ENCODE measurements at regions not wholly inside any gene's neighbourhood (a gene's known extent, or its start where the extent isn't known, plus 50 kb on each side); places are given as distances from the start of the nearest gene placed in this dataset.

DNA sequence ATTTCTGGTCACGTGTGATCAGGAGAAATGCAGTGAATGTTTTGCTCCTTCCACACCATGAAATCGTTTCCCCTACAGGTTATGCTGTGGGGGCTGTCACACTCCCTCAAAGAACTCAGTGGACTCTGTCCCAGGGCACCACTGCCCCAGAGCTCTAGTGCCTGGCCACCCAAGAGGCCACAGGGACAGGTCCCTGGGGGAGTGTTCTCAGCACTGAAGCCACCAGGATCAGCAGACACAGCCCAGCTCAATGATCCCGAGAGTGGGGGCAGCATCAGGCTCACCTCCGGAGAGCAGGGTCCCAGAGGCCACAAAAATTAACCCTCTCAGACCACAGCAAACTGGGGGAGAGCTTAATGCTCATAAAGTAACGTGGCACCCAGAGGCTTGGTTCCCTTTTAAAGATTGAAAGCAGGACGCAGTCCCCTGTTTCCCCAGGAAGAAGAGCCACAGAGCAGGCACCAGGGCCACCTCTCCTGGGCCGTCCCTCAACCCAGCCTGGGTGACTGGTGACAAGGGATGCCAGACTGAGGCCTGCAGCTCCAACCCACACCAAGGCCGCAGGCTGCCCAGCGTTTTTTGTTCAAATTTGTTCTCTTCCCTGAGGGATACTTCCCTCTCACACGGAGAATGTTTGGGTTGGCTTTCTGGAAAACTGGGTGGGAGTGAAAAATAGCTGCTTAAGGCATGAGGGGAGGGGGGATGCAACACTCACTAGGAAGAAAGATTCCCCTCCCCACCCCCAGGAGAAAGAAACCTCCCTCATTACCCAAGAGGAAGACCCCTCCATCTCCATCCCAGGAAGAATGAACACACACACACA, 123.3 kb upstream of the IGF1R start:
- peaks cover 0 to 19% (median 12%) of the 10 kb centered on the region in 4 donors for H3K4me1 ChIP-seq
- no peaks in the 10 kb centered on the region for H3K36me3 ChIP-seq
- intact Hi-C loops (cut with DNase I; ENCODE audit: low total_unique reads) = loop anchor here (5.0 kb wide), 1 partner anchor 547 kb away; no protein-coding TSS in a partner anchor
- peaks cover 0 to 3% of the 10 kb centered on the region in 2 donors for H3K27me3 ChIP-seq
- H3K9me3 ChIP-seq = no peaks in the 10 kb centered on the region
- no peak overlapping the region for H3K4me3 ChIP-seq
- H3K27ac ChIP-seq = peak overlapping the region; percentile 67 to 69
- no peak for DNase-seq
- TF ChIP-seq, protein P1, sequence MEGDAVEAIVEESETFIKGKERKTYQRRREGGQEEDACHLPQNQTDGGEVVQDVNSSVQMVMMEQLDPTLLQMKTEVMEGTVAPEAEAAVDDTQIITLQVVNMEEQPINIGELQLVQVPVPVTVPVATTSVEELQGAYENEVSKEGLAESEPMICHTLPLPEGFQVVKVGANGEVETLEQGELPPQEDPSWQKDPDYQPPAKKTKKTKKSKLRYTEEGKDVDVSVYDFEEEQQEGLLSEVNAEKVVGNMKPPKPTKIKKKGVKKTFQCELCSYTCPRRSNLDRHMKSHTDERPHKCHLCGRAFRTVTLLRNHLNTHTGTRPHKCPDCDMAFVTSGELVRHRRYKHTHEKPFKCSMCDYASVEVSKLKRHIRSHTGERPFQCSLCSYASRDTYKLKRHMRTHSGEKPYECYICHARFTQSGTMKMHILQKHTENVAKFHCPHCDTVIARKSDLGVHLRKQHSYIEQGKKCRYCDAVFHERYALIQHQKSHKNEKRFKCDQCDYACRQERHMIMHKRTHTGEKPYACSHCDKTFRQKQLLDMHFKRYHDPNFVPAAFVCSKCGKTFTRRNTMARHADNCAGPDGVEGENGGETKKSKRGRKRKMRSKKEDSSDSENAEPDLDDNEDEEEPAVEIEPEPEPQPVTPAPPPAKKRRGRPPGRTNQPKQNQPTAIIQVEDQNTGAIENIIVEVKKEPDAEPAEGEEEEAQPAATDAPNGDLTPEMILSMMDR (IDR thresholded peaks at IDR 0.05) = no peak

DNA sequence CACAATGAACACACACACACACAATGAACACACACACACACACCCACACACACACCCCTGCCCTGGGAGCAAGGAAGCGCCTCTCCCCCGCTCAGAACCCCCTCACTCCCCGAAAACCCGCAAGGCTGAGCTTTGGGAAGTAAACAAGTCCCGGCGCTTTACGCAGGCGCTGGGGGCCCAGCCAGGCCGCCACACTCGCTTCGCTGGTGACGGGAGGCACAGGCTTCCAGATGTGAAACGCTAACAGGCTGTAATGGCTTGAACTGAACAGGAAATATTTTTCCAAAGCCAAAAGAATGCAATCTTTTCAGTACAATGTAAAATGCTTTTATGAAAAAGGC, 122.7 kb upstream of the IGF1R start:
- no peak overlapping the region for H3K4me3 ChIP-seq
- DNase-seq = no peak
- H3K36me3 ChIP-seq = no peaks in the 10 kb centered on the region
- peaks cover 0 to 19% (median 12%) of the 10 kb centered on the region in 4 donors for H3K4me1 ChIP-seq
- peaks cover 0 to 3% of the 10 kb centered on the region in 2 donors for H3K27me3 ChIP-seq
- TF ChIP-seq, protein P1 (IDR thresholded peaks at IDR 0.05) = no peak
- intact Hi-C loops (cut with DNase I; ENCODE audit: low total_unique reads) = loop anchor here (5.0 kb wide), 1 partner anchor 547 kb away; no protein-coding TSS in a partner anchor
- H3K9me3 ChIP-seq = no peaks in the 10 kb centered on the region
- peak overlapping the region; percentile 67 to 69 for H3K27ac ChIP-seq

DNA sequence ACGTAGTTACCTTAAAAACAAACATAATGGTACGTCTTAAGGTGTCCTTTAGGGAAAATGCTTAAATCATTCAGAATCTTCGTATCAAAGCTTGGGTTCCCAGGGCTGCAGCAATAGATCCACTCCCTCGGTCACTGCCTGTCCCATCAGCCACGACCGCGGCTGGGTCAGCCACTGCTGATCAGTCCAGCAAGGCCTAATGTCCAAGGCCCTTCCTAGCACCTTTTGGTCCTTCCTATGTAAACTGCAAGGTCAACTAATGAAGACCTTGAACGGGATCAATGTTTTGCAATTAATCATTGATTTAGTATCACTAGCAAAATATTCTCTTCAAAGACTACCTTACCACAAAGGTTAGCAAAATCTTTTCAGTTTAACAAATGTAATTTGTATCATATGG, 122.2 kb upstream of the IGF1R start:
- peaks cover 0 to 19% (median 12%) of the 10 kb centered on the region in 4 donors for H3K4me1 ChIP-seq
- intact Hi-C loops (cut with DNase I; ENCODE audit: low total_unique reads) = loop anchor here (5.0 kb wide), 1 partner anchor 546 kb away; no protein-coding TSS in a partner anchor
- no peak overlapping the region for H3K4me3 ChIP-seq
- H3K27me3 ChIP-seq = peaks cover 0 to 3% of the 10 kb centered on the region in 2 donors
- no peak for DNase-seq
- H3K27ac ChIP-seq = peak overlapping the region; percentile 67 to 69
- TF ChIP-seq, protein P1 (IDR thresholded peaks at IDR 0.05) = no peak
- H3K9me3 ChIP-seq = no peaks in the 10 kb centered on the region
- no peaks in the 10 kb centered on the region for H3K36me3 ChIP-seq

DNA sequence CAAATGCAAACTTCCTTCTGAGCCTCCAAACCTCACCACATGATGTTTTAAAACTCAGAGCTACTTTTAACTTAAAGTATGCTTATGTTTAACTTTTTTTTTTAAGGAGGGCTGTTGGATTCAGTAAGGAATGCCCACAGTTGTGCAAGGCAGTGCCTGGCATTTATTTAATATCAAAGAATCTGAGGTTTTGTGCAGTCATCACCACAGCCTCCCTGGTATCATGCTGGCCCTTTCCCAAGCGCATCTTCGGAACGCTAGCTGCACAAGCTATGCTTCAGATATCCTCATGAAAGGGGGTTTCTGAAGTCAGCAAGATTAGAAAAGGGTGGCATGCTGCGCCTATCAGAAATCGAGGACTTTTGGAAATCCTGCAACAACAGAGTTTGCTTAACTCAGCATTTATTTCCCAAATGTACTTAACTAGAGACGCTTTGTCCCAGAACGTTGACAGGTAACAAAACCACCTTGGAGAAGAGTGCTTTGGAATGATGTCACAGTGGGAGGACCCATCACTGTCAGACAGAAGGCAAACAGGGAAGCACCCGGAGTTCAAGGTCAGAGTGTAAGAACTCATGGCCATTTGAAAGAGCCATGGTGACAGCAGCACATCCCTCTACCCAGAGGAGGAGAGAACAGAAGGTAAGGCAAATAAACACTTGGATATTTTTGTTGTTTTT, 120.2 kb upstream of the IGF1R start:
- Histone ChIP-seq H3K4me3 (no peak overlapping the region), H3K27me3 (peaks cover 0 to 3% of the 10 kb centered on the region in 2 donors), H3K27ac (no peak overlapping the region), H3K36me3 (no peaks in the 10 kb centered on the region), H3K4me1 (peaks cover 0 to 19% (median 12%) of the 10 kb centered on the region in 4 donors), H3K9me3 (no peaks in the 10 kb centered on the region)
- intact Hi-C loops (cut with DNase I; ENCODE audit: low total_unique reads) = loop anchor here (5.0 kb wide), 1 partner anchor 544 kb away; no protein-coding TSS in a partner anchor
- no peak for DNase-seq
- TF ChIP-seq, protein P1 (IDR thresholded peaks at IDR 0.05) = no peak

DNA sequence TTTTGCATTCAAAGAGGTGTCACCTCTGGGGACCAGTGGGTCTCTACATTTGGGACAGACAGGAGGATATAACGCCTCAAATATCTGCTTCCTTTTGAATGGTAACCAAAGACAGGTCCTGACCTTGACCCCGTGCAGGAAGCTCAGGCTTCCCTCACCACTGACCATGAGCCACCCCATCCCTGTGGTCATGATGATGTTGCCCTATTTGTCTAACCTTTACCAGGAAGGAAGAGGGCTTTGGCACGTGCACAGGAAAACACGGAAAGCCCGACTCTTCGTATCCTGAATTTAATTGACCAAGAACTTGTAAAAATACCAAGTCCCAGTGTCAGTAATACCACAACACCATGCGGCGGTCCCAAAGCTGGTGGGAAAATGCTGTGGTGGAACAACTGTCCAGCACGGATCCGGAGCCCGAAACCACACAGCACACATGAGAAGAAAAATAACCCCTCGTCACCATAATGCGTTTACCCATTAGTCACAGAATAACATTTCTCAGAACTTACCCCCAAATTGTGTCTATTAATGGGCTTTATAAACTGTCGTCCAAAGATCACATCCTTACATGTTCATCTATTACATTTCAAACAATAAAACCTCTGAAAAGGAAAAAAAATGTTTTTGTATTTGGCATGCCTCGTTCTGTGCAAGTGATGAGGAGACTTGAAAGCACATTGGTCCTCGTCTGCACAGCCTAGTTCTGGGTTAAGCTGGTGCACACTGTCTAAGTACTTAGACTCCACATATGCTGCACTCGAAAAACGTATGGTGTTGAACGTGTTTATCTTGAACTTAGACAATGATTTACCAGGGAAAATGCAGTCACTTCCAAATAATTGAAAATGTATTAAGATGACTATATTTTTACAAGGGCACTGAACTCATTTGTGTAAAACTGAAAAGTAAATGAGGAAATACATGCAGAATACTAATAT, 118.9 kb upstream of the IGF1R start:
- Histone ChIP-seq H3K4me3 (no peak overlapping the region), H3K27ac (no peak overlapping the region), H3K9me3 (no peaks in the 10 kb centered on the region), H3K36me3 (no peaks in the 10 kb centered on the region), H3K27me3 (peaks cover 0 to 3% of the 10 kb centered on the region in 2 donors), H3K4me1 (peaks cover 0 to 18% (median 10%) of the 10 kb centered on the region in 4 donors)
- intact Hi-C loops (cut with DNase I; ENCODE audit: low total_unique reads) = loop anchor here (5.0 kb wide), 1 partner anchor 543 kb away; no protein-coding TSS in a partner anchor
- DNase-seq = no peak
- TF ChIP-seq, protein P1 (IDR thresholded peaks at IDR 0.05) = no peak
